RWPE1 (cell line): ENCODE measurements at regions not wholly inside any gene's neighbourhood (a gene's known extent, or its start where the extent isn't known, plus 50 kb on each side); places are given as distances from the start of the nearest gene placed in this dataset.
A peak's percentile ranks its signal among the peaks of the same experiment; 100 is the strongest.

ENCODE experiments used
- CTCF ChIA-PET: fragments of 350-600 bp; sonication (Branson Sonifier 250); formaldehyde crosslinking; extraction: SDS; loops from one replicate; lab custom pipeline; 2021; lab: Yijun Ruan, JAX
- POLR2A ChIA-PET: fragments of 400-600 bp; formaldehyde crosslinking; extraction: SDS; loops from one replicate; lab custom pipeline; 2020; ENCODE audit warnings: antibody characterized with exemption; ENCODE audit not compliant: low non-redundant PET; lab: Yijun Ruan, JAX
- DNase-seq: peaks from one replicate; pipeline ENCODE4 v3.0.0; 2012; ENCODE audit warnings: low spot score
- H3K27ac ChIP-seq: fragments of 450-650 bp; 2 replicates; pipeline ENCODE4 v1.5.1; 2017
- TF ChIP-seq, protein P1 (sequence below): fragments of 450-650 bp; conservative IDR thresholded peaks from 2 replicates; pipeline ENCODE4 v1.5.1; 2017; ENCODE audit warnings: low read depth, mild to moderate bottlenecking

DNA sequence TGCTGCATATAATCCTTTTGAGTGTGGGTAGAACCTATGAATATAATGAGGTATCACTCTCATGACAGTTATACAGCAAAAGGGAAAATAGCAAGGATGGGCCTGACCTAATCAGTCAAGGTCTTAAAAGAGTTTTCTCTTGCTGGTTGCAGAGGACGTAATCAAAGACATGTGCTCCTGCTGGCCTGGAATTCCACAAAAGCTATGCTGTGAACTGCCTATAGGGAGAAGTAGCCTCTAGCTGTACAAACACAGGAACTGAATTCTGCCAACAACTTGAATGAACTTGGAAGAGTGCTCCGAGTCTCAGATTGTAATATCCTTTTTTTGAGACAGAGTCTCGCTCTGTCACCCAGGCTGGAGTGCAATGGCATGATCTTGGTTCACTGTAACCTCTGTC, 195.6 kb downstream of the PLK2 start:
- DNase-seq: no peak
- ChIA-PET CTCF (interaction anchor here (0.6 kb wide), 1 partner anchor 86 kb away, joined by 4 read pairs; no protein-coding TSS in a partner anchor), POLR2A (no interaction called here)
- no peak overlapping the region for H3K27ac ChIP-seq
- TF ChIP-seq, protein P1, sequence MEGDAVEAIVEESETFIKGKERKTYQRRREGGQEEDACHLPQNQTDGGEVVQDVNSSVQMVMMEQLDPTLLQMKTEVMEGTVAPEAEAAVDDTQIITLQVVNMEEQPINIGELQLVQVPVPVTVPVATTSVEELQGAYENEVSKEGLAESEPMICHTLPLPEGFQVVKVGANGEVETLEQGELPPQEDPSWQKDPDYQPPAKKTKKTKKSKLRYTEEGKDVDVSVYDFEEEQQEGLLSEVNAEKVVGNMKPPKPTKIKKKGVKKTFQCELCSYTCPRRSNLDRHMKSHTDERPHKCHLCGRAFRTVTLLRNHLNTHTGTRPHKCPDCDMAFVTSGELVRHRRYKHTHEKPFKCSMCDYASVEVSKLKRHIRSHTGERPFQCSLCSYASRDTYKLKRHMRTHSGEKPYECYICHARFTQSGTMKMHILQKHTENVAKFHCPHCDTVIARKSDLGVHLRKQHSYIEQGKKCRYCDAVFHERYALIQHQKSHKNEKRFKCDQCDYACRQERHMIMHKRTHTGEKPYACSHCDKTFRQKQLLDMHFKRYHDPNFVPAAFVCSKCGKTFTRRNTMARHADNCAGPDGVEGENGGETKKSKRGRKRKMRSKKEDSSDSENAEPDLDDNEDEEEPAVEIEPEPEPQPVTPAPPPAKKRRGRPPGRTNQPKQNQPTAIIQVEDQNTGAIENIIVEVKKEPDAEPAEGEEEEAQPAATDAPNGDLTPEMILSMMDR: no peak

DNA sequence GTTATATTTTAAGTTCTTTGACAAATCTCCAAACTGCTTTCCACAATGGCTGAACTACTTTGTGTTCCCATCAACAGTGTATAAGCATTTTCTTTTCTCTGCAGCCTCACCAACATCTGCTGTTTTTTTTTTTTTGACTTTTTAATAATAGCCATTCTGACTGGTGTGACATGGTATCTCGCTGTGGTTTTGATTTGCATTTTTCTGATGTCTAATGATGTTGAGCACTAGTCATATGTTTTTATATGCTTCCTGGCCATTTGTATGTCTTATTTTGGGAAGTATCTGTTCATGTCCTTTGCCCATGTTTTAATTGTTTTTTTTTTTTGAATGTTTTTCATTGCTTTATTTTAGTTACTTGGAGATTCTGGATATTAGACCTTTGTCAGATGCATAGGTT, 196.6 kb downstream of the PLK2 start:
- DNase-seq: no peak
- POLR2A ChIA-PET: no interaction called here
- H3K27ac ChIP-seq: no peak overlapping the region
- CTCF ChIA-PET: no interaction called here
- TF ChIP-seq, protein P1: no peak

DNA sequence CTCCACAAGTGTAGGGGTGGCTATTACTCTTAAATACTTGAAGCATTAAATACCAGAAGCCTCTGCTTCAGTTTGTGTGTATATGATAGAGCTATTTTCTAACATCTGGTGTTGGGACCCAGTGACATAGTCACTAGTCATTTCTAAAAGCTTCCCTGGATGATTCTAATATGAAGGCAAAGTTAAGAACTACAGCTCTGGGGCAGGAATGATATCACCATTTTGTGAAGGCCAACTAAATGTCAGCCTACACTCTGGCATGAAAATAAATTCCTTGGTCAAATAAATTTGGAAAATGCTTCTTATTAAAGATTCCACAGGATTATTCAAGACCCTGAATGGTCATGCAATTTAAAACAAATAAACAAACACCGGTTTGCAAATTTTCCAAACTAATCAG, 197.7 kb downstream of the PLK2 start:
- POLR2A ChIA-PET: no interaction called here
- no peak for DNase-seq
- CTCF ChIA-PET: interaction anchor here (0.6 kb wide), 2 partner anchors 469 to 792 kb away, joined by 3 to 8 read pairs; no protein-coding TSS in a partner anchor
- no peak overlapping the region for H3K27ac ChIP-seq
- TF ChIP-seq, protein P1: no peak

DNA sequence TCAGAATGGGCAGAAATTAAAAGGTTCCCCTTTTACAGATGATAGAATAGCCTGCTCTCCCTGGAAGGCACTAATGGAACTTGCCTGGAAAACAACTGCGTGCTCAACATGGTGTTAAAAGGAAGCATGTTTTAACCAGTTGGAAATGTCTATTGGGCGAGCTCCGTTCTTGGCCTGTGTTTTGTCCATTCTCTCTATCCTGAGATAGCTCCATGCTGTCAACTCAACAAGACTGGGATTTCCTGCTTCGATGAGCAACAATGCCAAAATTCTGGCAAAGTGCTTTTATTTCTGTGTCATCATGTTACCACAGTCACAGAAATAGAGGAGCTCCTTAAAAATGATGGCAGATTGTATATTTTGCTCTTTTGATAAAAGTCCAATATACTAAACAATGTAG, 198.3 kb downstream of the PLK2 start:
- no peak for DNase-seq
- ChIA-PET CTCF (no interaction called here), POLR2A (no interaction called here)
- H3K27ac ChIP-seq: no peak overlapping the region
- TF ChIP-seq, protein P1: no peak

DNA sequence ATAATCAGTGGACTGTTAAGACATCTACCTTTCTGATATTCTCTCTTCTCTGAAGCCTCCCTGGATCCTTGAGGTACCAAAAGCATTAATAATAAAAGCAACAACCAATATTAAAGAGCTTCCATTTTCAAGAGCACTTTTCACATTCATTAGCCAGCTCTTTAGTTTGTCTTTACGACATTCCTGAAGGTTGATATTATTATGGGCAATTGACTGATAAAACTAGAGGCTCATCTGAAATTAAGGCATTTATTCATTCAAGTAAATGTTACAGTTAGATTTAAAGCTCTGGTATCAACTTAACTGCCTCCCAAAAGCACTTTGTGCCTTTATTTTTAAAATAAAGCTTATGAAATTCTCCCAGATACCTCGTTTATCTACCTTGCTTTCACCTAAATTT, 199.6 kb downstream of the PLK2 start:
- TF ChIP-seq, protein P1: no peak
- CTCF ChIA-PET: interaction anchor here (0.5 to 0.6 kb wide), 3 partner anchors 73 to 981 kb away, joined by 3 to 4 read pairs (median 4); no protein-coding TSS in a partner anchor
- POLR2A ChIA-PET: no interaction called here
- no peak overlapping the region for H3K27ac ChIP-seq
- no peak for DNase-seq

DNA sequence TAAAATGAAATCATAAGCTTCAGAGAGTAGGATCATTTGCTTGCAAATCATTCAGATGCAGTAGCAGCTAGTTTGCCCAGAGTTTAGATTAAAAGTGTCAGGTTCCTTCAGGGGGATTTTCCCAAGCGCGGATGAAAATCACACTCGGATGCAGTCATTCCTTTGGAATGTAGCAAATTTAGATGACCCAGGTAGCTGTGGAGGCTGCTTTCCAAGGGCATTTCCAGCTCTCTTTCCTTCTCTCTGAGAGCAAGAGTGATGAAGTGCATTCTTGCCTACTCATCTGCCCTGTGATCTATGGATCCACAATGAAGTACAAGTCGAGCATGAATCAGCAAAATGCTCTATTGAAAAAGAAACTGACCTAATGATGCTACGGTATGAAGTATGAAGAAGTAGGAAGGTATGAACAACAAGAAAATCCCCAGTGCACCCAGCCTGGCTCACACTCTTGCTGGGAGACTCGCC, 200.2 kb downstream of the PLK2 start:
- peak; percentile 97 for DNase-seq
- TF ChIP-seq, protein P1: no peak
- H3K27ac ChIP-seq: no peak overlapping the region
- ChIA-PET POLR2A (no interaction called here), CTCF (interaction anchor here (0.5 to 0.6 kb wide), 2 partner anchors 72 to 200 kb away, joined by 4 to 5 read pairs; no protein-coding TSS in a partner anchor)
